ENCODE measurements at regions not wholly inside any gene's neighbourhood (a gene's known extent, or its start where the extent isn't known, plus 50 kb on each side); places are given as distances from the start of the nearest gene placed in this dataset.

DNA sequence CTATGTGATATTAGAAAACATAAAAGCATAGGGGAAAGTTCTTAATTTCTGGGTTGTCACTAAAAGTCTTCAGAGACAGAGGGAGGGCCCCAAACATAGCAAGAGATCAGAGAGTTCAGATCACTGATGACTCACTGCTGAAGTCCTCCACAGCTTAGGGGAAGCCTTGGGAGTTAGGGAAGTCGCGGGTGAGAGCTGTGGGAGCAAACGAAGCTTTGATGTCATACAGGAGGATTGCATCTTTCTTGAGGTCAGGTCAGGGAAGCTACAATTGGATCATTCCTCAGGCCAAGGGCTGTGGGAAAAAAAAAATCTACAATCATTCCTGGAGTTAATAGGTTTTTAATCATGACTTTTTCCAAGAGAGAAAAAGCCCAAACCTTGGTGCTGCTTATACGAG is 96.2 kb downstream of the COPS8 start:
- DNase-seq = no peak
- CTCF ChIA-PET = no interaction called here
- peaks cover 28% of the 10 kb centered on the region for H3K27me3 Mint-ChIP-seq

DNA sequence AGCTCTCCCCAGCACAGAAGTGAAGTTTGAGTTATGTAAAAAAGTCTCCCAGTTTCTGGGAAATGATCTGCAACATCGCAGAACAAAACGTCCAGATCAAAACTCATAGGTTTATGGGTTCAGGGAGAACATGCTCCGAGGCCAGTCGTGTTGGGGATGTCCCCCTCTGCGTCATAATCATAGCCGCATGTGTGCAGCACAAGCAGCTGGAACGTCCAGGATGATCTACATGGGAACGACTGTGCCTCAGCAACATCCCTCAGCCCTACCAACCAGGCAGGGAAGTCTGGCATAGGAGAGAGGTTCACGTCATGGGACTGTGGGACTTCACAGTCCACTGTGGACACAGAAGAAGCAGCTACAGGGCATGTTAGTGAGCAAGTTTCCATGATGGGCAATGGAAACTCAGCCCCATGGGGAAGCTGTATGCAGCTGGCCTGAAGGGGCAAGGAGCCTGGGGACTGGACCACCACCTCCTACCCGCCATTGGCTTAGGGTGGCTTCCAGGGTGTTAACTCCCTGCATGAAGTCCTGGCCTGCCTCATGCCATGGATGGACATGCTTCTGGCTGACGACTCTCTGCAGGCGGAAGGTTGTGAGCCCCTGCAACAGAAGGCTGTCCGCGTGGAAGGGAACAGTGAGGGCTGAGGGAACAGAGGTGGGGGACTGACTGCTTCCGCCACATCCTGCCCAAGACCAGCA is 96.9 kb downstream of the COPS8 start:
- DNase-seq = no peak
- no peaks in the 10 kb centered on the region for H3K4me1 Mint-ChIP-seq
- no peaks in the 10 kb centered on the region for H3K9me3 Mint-ChIP-seq
- no peaks in the 10 kb centered on the region for H3K36me3 Mint-ChIP-seq
- peaks cover 28% of the 10 kb centered on the region for H3K27me3 Mint-ChIP-seq
- no peak overlapping the region for H3K4me3 Mint-ChIP-seq
- CTCF ChIA-PET = no interaction called here
- H3K27ac Mint-ChIP-seq = no peak overlapping the region

More for the DNA sequence above, 96.2 kb downstream of the COPS8 start:
- Mint-ChIP-seq H3K36me3 (no peaks in the 10 kb centered on the region), H3K27ac (no peak overlapping the region), H3K9me3 (no peaks in the 10 kb centered on the region), H3K4me1 (no peaks in the 10 kb centered on the region), H3K4me3 (no peak overlapping the region)

DNA sequence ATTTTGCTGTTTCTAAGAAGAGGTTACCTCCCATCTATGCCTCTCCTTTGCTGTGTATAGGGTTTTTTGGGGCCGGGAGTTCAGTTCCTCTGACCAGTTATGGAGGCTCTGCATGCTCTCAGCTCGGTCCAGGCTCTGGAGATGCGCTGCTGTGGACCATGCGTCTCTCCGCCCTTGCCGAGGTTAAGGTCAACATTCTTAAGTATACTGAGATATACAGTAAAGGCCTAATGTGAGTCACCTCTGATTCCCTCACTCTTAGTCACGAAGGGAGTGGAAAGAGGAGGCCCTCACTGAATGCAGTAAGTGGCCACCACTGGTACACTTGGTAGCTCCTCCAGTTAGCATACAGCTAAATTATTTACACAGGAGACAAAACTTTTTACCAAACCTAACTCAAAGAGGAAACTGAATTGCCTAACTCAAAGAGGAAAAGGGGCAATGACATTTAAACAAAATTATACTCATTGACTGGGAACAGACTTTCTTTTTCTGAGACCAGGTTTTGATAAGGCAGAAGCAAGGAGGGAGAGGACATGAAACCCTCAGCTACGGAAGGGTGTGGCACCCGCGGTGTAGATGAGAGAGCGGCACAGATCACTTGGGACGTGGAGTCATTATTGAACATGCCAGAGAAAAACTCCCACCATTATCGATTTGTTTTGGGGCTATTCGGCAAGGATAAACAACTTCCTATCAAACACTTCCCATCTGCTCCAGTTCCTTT is 98.7 kb downstream of the COPS8 start:
- Mint-ChIP-seq H3K27ac (no peak overlapping the region), H3K36me3 (no peaks in the 10 kb centered on the region), H3K4me3 (no peak overlapping the region), H3K4me1 (no peaks in the 10 kb centered on the region), H3K27me3 (peaks cover 28% of the 10 kb centered on the region), H3K9me3 (no peaks in the 10 kb centered on the region)
- no peak for DNase-seq
- CTCF ChIA-PET = no interaction called here

DNA sequence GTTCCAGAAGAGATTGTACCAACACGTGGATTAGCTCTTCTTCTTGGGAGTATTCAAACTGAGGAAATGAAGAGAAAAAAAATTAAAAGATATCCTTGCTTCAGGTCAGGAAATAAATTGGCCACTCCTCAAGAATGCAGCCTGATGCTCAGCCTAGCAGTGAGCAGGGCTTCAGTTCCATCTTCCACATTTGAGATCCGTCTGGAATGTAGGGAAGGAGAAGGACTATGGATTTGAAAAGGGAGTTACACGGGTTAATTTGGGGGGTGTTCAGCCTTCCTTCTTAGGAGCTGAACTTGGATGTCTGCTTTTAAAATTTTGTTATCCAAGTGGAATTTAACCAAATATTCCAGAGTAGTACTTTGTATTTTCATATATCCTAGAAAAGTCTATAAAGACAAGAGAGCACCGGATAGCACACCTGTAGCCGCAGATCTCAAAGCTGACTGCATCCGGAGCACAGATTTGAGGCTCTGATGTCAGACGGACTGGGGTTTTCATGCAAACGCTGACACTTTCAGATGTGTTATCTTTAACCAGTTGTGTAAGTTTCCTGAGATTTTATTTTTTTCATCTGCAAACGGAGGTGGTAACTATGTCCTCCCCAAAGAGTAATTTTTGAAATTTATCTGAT is 99.3 kb downstream of the COPS8 start:
- H3K9me3 Mint-ChIP-seq = no peaks in the 10 kb centered on the region
- peaks cover 24% of the 10 kb centered on the region for H3K27me3 Mint-ChIP-seq
- no peak overlapping the region for H3K4me3 Mint-ChIP-seq
- H3K4me1 Mint-ChIP-seq = no peaks in the 10 kb centered on the region
- no peaks in the 10 kb centered on the region for H3K36me3 Mint-ChIP-seq
- DNase-seq = no peak
- no peak overlapping the region for H3K27ac Mint-ChIP-seq
- CTCF ChIA-PET = no interaction called here

DNA sequence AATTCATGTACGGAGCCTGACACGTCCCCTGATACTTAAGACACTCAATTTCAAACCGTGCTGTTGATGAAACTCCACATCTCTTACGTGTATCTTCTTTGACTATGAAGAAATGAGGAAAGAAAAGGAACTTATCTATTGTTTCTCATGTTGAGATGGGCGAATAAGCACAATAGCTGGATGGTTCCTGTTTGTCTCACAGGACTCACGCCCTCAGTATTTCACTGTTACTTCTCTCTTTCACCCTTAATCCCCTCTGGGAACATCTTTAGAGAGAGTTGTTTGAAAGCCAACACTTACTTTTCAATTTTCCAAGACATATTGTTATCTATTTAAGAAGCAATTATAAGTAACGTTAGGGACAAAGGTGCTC is 99.8 kb downstream of the COPS8 start:
- no peak for DNase-seq
- Mint-ChIP-seq H3K27me3 (peaks cover 24% of the 10 kb centered on the region), H3K4me1 (no peaks in the 10 kb centered on the region), H3K4me3 (no peak overlapping the region), H3K27ac (no peak overlapping the region), H3K9me3 (no peaks in the 10 kb centered on the region), H3K36me3 (no peaks in the 10 kb centered on the region)
- CTCF ChIA-PET = no interaction called here

DNA sequence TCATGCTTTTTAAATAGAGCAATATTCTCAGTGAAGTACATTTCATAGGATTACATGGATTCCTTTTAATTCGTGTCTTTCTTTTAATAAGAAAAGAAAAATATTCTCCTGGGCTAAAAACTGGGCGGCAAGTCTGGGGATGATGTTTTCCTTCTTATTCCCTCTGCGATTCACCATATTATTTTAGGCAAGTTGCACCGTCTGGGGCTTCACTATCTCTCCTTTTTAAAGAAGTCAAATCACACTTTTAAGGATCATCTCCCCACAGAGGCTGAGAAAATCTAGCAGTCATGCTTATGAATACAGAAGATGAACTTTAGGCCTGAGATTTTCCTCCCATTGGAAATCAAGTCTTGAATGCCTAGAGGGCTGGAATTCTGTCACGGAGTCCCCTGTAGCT is 104.1 kb downstream of the COPS8 start:
- Mint-ChIP-seq H3K4me3 (no peak overlapping the region), H3K36me3 (no peaks in the 10 kb centered on the region), H3K27ac (no peak overlapping the region), H3K9me3 (no peaks in the 10 kb centered on the region), H3K4me1 (no peaks in the 10 kb centered on the region), H3K27me3 (peaks cover 15% of the 10 kb centered on the region)
- DNase-seq = no peak
- CTCF ChIA-PET = no interaction called here

DNA sequence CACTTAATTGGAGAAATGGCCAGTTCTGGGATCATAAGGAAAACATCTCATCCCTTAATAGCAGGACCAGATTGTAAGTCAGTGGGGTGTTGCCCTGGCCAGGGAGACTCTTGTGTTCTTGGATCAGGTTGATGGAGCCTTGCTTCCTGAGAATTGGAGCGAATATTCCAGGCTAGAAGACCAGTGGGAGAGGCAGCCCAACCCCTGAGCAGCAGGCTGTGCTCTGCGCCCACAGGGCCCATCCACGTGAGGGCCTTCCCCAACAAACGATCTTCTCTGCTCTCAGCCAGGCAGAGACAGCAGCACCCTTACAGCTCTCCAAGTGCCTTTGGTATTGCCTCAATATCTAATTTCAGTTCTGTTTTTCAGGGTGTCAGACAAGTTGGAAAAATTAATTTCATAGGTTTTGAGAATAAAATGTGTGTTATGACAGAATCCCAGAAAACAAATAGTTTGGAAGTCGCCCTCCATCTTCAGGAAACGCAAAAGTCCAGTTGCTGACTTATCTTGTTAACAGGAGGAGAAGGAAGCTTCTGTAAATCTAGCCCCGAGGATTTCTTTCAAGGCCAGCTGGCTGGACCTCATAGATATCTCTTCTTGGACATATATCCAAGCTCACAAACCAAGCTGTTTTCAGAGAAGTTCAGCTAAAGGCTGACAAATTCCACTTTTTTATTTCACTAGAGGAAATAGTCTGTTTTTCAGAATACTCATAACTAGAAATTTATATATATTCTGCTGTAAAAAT is 105.5 kb downstream of the COPS8 start:
- DNase-seq = no peak
- Mint-ChIP-seq H3K27ac (no peak overlapping the region), H3K36me3 (no peaks in the 10 kb centered on the region), H3K27me3 (peaks cover 14% of the 10 kb centered on the region), H3K4me1 (no peaks in the 10 kb centered on the region), H3K9me3 (no peaks in the 10 kb centered on the region), H3K4me3 (no peak overlapping the region)
- CTCF ChIA-PET = no interaction called here

DNA sequence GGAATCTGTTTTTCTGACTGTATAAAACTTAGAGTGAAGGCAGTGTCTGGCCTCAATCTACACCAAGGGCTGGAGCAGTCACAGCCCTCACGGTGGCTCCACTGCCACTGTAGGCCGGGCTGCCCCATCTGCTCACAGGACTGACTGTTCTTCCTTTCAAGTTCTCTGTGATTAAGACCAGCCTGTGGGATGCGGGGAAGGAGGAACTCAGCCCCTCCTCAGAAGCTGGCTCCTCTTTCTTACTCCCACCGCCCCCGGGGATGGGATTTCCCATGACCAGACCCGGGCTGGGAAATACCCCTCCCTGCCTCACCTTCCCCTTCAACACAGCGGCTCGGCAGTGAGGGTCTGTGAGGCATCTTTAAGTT is 106.0 kb downstream of the COPS8 start:
- Mint-ChIP-seq H3K9me3 (no peaks in the 10 kb centered on the region), H3K4me3 (no peak overlapping the region), H3K27ac (no peak overlapping the region), H3K36me3 (no peaks in the 10 kb centered on the region), H3K27me3 (peaks cover 10% of the 10 kb centered on the region), H3K4me1 (no peaks in the 10 kb centered on the region)
- CTCF ChIA-PET = no interaction called here
- DNase-seq = no peak

DNA sequence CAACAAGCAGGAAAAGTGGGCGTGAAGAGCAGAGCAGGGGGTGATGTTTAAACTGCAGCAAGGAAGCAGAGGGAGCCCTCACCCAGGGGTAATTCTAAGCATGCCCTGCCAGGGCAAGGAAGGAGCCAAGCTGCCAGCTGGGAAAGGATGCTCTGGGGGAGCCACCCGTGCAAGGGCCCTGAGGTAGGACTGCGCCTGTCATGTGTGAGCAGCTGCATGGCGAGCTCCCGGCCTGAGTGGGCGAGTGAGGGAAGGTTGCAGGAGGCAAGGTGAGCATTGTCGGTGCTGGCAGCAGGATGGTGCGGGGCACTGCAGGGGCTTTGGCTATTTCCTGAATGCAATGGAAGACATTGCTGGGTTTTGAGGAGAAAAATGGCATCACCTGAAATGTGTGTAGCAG is 107.2 kb downstream of the COPS8 start:
- H3K4me3 Mint-ChIP-seq = no peak overlapping the region
- H3K9me3 Mint-ChIP-seq = no peaks in the 10 kb centered on the region
- peaks cover 13% of the 10 kb centered on the region for H3K27me3 Mint-ChIP-seq
- no peaks in the 10 kb centered on the region for H3K36me3 Mint-ChIP-seq
- H3K4me1 Mint-ChIP-seq = no peaks in the 10 kb centered on the region
- H3K27ac Mint-ChIP-seq = no peak overlapping the region
- CTCF ChIA-PET = interaction anchor here (0.5 kb wide), 1 partner anchor 273 kb away, joined by 3 read pairs; no protein-coding TSS in a partner anchor
- DNase-seq = no peak

DNA sequence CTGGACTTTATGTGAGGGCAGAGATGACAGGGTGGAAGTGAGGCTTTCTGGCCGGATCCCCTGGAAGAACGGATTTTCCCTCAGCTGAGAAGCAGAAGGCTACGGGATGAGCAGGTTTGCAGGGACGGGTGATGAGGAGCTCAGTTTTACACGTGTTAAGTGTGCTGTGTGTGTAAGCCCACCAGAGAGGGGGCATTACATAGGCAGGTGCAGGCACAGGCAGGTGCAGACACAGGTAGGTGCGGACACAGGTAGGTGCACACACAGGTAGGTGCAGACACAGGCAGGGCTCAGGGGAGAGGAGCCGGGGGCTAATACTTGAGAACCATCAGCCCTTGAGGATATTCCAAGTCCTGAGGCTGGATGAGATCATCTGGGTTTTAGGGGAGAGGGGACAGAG is 107.7 kb downstream of the COPS8 start:
- Mint-ChIP-seq H3K9me3 (no peaks in the 10 kb centered on the region), H3K27ac (no peak overlapping the region), H3K27me3 (peaks cover 13% of the 10 kb centered on the region), H3K4me3 (no peak overlapping the region), H3K4me1 (no peaks in the 10 kb centered on the region), H3K36me3 (no peaks in the 10 kb centered on the region)
- CTCF ChIA-PET = interaction anchor here (0.5 kb wide), 1 partner anchor 273 kb away, joined by 3 read pairs; no protein-coding TSS in a partner anchor
- DNase-seq = no peak

DNA sequence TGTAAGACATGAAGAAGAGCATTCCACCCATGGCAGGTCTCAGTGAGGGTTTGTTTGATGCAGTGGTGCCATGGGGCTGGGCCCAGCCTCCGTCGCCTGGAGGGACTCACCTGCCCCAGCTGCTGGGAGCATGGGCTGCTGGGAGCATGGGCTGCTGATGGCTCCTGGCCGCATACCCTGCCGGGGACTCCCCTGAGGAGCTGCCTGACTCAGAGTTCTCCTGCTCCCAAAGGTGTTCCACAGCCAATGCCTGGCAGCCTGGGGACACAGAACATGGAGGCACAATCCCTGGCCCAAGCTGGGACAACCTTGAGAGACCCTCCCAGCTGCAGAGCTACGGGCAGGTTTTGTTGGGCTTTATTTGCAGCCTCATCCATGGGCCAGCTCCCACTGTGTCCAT is 108.4 kb downstream of the COPS8 start:
- Mint-ChIP-seq H3K9me3 (no peaks in the 10 kb centered on the region), H3K4me1 (no peaks in the 10 kb centered on the region), H3K27ac (no peak overlapping the region), H3K36me3 (no peaks in the 10 kb centered on the region), H3K4me3 (no peak overlapping the region), H3K27me3 (peaks cover 13% of the 10 kb centered on the region)
- DNase-seq = no peak
- CTCF ChIA-PET = interaction anchor here (0.6 kb wide), 1 partner anchor 128 kb away, joined by 3 read pairs; no protein-coding TSS in a partner anchor

DNA sequence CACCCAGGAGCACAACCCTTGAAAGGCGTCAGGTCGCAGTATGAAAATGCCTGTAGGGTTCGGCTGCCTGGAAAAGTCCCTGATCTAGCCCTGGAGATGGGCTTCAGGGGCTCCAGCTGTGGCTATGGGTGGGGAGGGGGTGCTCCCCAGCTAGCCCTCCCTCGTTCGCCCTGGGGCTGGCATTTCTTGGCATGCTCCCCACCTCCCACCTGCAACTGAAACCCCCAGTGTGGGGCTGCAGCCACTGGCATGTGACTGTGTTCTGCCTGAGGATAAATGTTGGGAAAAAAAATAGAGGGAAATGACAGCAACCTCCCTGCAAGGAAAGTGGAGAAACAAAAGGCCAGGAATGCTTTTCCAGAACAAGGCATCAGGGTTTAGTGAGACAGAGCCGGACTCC is 109.2 kb downstream of the COPS8 start:
- Mint-ChIP-seq H3K9me3 (no peaks in the 10 kb centered on the region), H3K36me3 (no peaks in the 10 kb centered on the region), H3K4me1 (no peaks in the 10 kb centered on the region), H3K27ac (no peak overlapping the region), H3K27me3 (peaks cover 16% of the 10 kb centered on the region), H3K4me3 (no peak overlapping the region)
- CTCF ChIA-PET = no interaction called here
- no peak for DNase-seq

DNA sequence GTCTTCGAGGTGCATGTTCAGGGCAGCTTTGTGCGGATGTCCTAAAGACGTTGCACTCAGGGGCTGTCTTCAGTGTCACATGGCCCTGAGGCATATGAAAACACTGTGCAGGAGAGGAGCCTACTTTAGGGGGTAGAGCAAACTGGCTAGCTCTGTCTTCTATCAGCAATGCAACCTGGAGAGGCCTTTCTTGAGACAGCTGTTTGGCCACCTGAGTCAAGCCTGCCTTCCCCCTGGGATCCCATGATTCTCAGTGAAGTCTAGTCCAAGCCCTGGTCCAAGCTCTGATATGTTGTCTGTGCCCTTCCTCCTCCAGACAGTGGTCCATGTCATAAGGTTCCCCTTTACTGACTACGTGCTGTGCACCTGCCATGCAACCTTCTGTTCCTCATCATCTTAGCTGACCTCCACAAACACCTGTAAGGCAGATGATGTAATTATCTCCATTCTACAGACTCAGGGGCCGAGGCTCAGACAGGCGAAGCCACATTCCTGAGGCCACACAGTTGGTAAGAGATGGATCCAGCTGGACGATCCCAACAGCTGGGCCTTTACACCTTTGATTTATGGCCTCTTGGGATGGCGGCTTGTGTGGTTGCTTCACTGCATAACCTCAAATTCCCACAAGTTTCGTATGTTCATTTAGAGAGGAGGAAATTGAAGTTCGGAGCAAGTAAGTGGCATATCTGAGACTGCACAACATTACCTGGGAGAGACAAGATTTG is 109.9 kb downstream of the COPS8 start:
- Mint-ChIP-seq H3K9me3 (no peaks in the 10 kb centered on the region), H3K4me3 (no peak overlapping the region), H3K27me3 (peaks cover 22% of the 10 kb centered on the region), H3K4me1 (no peaks in the 10 kb centered on the region), H3K27ac (no peak overlapping the region), H3K36me3 (no peaks in the 10 kb centered on the region)
- DNase-seq = no peak
- CTCF ChIA-PET = no interaction called here

DNA sequence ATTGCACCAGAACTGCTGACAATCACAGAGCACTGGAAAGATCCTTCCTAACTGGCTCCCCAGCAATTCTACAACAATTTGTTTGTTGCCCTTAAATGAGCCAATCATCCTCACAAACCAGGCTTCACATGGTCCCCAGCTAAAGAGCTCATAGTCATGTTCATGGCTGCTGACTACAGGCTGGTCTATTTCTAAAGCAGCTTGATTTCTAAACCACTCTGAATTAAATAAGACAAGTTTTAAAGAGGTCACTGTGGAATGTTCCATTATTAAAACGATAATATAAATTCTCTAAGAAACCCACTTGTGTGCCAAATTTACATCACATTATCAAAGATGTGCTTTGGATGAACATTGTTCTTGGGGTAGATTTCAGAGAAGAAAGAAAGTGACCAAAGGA is 110.7 kb downstream of the COPS8 start:
- no peaks in the 10 kb centered on the region for H3K36me3 Mint-ChIP-seq
- CTCF ChIA-PET = interaction anchor here (0.6 kb wide), 1 partner anchor 31 kb away, joined by 4 read pairs; no protein-coding TSS in a partner anchor

More for the DNA sequence above, 110.7 kb downstream of the COPS8 start:
- Mint-ChIP-seq H3K27me3 (peaks cover 23% of the 10 kb centered on the region), H3K27ac (no peak overlapping the region), H3K4me1 (no peaks in the 10 kb centered on the region), H3K4me3 (no peak overlapping the region), H3K9me3 (no peaks in the 10 kb centered on the region)
- DNase-seq = no peak

All from activated naive CD4-positive, alpha-beta T cell treated with anti-CD3 and anti-CD28 coated beads, Interleukin-2, amount 10 ng/mL, durations not matched to agents 7 days and 5 days (primary cell).